ENCODE measurements at regions not wholly inside any gene's neighbourhood (a gene's known extent, or its start where the extent isn't known, plus 50 kb on each side); places are given as distances from the start of the nearest gene placed in this dataset.

DNA sequence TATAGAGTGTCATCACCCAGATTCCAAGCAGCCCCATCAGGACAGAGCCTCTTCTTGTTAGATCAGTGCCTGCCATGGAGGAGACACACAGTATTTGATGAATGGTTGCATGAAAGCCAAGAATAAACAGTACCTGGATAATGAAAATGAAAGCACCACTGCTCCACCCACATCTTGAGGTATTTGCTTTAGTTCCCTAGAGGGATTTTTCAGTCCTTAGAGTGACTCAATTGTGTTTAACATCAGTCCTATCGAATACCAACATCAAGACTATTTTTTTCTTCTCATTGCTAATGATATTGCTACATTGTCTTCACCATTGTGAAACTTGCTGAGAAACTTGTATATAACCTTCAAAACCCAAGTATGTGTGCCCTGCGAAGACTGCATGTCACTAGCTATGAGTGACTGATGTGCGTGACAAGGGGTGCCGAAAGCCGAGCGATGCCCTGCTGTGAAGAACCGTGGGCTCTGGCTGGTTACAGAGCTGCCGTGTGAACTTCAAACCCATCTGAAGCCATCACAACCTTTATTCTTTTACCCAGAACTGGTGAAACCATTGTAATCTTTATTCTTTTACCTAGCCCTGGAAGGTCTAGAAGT, 211.3 kb upstream of the FAT1 start:
- DNase-seq = no peak

DNA sequence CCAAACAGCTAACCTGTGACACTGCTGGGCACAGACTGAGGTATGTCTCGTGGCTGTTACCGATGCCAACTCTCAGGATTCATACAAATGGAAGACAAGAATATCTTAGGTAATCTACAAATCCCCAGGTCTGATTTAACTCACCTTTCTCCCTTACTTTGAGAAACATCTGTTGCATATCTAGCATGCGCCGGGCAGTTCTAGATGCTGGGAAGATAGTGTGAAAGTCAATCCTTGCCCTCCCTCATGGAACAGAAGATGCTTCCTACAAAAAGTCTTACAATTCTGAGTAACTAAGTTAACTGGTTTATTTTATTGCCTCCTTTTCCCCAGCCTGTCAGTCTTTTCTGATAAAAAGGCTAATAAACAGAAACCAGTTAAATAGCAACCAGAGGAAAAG, 212.2 kb upstream of the FAT1 start:
- DNase-seq = no peak

DNA sequence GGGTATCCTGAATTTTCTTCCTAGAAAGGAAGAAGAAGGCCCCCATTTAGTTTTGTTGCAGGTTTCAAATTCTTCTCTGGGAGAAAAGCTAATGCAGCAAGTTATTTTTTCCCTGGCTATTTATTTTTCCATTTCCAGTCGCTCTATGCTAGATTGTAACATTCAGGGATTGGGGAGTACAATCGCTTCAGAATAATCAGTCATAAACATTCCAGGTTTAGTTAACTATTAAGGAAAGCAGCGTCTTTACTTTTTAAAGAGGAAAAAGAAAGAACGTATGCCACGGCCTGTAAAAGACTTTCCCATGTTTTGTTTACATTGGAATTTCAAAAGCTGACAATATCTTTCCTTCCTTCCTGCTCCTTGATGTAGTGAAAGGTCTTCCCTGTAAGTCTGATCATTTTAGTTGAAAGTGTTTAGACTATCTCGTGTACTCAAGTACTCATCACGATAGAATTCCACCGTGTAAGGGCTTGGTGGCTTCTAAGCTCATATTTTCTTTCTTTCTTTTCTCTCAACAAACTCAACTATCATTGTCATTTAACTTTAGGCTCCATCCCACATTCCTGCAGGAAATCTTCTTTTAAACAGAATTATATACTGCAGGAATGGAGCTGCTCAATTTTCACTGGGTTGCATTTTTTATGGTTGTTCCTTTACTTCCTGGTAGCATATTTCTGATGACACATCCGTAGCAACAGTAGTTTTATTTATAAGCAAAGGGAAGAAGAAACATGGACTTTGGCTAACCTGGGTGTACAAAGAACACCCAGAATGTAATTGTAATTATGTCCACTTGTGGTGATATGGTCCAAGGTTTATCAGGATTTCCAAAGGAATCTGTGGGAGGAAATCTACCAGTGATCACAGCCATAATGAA, 213.1 kb upstream of the FAT1 start:
- DNase-seq = peak; percentile 71

DNA sequence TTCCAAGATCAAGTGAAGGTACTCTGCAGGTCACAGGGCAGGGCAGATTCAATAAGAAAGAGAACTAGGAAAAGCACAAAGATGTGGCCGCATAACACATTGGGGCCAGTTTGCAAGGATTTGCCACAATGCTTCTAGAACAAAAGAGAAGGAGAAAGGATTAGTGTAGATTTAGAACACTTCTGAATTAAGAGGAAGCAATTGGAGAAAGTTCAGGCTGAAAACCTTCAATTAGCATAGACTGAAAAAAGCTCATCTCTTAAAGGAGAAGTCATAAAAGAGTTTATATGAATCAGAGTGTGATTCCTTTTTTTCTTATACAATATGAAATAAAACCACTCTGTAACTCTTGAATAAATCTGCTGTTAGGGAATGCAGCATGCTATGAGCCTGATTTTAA, 215.6 kb upstream of the FAT1 start:
- DNase-seq = no peak

DNA sequence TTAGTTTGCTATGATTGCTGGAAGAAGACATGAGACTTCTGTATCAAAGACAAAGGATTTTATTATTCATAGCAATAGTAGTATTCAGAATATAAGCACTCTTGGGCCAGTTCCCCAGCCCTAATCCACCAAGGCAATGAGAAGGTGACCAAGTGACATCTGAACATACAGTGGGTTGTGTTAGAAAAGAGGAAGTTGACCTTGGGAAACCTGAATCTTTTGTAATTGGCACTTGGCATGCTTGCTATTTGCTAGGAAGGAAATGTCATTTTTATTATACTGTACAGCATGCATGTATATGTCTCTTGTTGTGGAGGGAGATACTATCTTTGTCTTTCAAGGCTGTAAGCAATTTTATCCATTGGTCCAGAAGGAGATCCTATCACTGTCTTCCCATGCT, 216.1 kb upstream of the FAT1 start:
- no peak for DNase-seq

DNA sequence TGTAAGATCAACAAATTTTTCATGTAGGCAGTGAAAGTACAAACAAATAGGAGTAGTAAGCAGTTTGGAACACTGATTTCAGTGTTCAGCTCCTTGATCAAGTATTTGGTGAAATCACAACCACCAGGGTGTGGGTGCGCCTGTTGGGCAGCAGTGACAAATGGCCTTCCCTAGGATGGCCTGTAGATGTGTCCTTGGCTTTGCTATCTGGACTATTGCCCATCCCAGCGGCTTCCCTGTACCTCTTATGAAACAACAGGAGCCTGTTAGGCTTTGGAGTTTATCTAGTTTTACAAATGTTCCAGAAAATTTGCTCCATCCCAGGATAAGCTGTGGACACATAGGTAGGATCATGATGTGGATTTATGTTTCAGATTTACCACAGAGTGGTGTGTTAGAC, 216.8 kb upstream of the FAT1 start:
- no peak for DNase-seq

DNA sequence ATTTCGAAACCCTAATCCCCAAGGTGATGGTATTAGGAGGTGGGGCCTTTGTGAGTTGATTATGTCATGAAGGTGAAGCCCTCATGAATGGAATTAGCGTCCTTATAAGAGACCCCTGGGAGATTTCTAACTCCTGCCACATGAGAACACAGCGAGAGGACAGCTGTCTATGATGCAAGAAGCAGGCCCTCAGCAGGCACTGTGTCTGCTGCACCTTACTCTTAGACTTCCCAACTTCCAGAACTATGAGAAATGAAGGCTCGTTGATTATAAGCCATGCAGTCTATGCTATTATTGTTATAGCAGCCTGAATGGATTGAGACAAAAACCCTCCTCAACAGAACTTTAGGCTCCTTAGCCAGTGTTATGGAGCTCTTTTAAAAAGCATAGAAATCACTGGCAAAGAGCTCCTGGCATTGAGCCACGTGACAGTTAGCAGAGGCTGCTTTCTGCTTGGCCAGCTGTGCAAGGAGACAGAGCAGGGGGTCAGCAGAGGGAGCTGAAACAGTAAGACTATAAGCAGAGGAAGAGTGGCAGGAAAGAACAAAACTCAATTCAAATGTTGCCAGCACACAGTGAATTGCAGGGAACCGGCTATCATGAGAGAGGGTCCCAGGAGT, 219.2 kb upstream of the FAT1 start:
- peak; percentile 44 for DNase-seq

DNA sequence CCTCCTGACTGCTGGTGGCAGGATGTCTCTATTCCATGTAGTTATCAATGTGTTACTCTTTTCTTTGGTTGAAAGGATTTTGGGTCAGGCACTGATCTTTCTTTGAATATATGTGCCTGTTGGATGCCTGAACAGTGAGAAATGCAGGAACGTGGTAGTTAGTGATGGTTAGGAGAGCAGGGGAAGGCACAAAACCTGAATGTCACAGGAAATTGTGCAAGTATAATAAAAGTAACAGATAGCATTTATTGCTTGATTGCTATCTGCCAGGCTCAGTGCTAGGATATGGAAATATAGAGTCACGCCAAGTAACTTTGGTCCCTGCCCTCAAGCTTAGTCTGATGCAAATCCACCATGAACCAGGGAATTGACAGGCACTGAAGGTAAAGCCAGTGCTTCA, 219.8 kb upstream of the FAT1 start:
- DNase-seq = no peak

- DNase-seq = no peak
Measured at GRCh38 chr4:186946136-186946535, 222.5 kb upstream of the FAT1 start.

GRCh38 chr4:186946682-186947294, 223.1 kb upstream of the FAT1 start:
- DNase-seq = peak; percentile 33

- DNase-seq = peak; percentile 58
Measured at GRCh38 chr4:186948361-186949242, 224.9 kb upstream of the FAT1 start.

DNA sequence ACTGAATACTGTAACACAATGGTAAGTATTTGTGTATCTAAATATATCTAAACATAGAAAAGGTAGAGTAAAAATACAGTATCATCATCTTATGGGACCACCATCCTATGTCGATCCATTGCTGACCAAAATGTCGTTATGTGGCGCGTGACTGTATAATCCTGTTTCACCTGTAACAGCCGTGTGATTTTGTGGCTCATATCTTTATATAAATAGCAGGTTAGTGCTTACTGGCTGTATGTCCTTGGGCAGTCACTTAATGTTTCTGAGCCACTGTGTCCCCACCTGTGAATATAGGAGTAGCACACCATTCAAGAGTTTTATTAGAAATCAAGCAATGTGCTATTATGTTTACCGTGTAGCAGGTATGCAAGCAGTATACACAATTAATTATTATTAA, 226.2 kb upstream of the FAT1 start:
- no peak for DNase-seq

GRCh38 chr4:186952709-186953108, 229.1 kb upstream of the FAT1 start:
- no peak for DNase-seq

- no peak for DNase-seq
Measured at GRCh38 chr4:186953599-186954260, 230.1 kb upstream of the FAT1 start.

DNA sequence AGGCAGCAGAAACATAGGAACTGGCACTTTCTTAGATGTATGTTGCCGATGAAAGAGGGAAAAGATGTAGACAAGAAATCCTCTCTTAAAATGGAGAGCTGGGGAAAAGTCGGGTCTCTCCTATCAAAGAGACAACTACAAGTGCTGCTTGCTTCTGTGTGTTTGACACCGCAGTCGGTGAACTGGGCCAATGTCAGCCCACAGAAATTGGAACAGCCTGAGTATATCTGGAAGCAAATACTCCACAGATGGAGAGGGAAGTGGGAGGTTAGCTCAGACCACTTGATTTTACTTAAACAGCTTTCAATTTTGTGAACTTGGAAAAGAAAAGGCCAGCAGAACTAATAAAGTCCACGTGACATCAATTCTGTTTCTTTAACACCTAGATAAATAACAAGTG, 230.9 kb upstream of the FAT1 start:
- DNase-seq = no peak

GRCh38 chr4:186954956-186955355, 231.3 kb upstream of the FAT1 start:
- no peak for DNase-seq

GRCh38 chr4:186957952-186958555, 234.4 kb upstream of the FAT1 start:
- peak; percentile 43 for DNase-seq

DNA sequence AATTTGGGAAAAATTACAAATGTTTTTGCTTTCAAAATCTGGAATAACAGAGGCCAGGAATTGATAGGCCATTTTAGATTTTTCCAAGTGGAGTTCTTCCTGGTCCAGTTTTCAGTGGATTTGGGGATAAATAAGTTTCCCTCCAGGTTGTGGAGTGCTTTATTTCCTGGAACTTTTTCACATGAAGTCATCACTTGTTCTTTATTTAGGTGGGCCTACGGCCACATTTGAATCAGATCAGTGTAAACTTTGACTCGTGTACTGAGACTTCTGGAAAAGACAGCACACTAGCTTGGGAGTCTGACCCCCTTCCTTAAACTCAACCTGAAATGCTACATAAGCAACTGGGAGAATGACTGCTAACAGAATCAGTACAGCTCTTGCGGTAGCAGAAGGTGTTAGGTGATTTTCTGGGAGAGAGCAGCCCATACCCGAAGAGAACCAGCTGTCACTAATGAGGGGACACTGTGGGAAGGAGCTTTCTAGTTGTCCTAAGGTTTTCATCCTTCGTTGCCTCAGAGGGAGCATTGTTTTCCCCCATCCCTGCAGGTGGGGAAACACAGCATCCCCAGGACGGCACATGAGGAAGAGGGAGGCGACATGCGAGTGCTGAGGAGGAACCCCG, 235.2 kb upstream of the FAT1 start:
- DNase-seq = no peak

- peak; percentile 66 for DNase-seq
Measured at GRCh38 chr4:186979961-186980745, 256.5 kb upstream of the FAT1 start.

GRCh38 chr4:186981161-186981560, 257.5 kb upstream of the FAT1 start:
- DNase-seq = no peak

Data from fibroblast of skin of abdomen (primary cell).